Fibroblast of mammary gland (primary cell): ENCODE measurements at regions not wholly inside any gene's neighbourhood (a gene's known extent, or its start where the extent isn't known, plus 50 kb on each side); places are given as distances from the start of the nearest gene placed in this dataset.

Experiments
- DNase-seq: peaks from one replicate; pipeline ENCODE4 v3.0.0-alpha.2; 2010; ENCODE audit warnings: low read depth
- H3K4me3 ChIP-seq: 2 replicates; pipeline ENCODE4 v1.5.1; 2011; ENCODE audit warnings: low read depth, mild to moderate bottlenecking, low read length, moderate library complexity; ENCODE audit not compliant: control insufficient read depth
- TF ChIP-seq, protein P1 (sequence below): conservative IDR thresholded peaks from 2 replicates; pipeline ENCODE4 v1.5.1; 2011; ENCODE audit warnings: low read depth, low read length, inconsistent platforms; ENCODE audit not compliant: control insufficient read depth, insufficient read depth

DNA sequence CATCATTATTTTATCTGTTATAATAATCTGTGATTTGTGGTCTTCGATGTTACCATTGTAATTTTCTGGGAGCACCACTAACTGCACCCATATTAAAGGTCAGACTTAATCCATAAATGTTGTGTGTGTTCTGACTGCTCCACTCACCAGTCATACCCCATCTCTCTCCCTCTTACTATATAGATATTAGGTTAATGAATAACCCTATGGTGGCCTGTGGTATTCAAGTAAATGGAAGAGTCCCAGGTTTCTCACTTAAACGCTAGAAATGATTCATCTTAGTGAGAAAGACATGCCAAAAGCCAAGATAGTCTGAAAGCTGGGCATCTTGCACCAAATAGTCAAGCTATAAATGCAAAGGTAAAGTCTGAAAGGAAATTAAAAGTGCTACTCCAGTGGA, 1358.5 kb downstream of the ROBO2 start:
- TF ChIP-seq, protein P1, sequence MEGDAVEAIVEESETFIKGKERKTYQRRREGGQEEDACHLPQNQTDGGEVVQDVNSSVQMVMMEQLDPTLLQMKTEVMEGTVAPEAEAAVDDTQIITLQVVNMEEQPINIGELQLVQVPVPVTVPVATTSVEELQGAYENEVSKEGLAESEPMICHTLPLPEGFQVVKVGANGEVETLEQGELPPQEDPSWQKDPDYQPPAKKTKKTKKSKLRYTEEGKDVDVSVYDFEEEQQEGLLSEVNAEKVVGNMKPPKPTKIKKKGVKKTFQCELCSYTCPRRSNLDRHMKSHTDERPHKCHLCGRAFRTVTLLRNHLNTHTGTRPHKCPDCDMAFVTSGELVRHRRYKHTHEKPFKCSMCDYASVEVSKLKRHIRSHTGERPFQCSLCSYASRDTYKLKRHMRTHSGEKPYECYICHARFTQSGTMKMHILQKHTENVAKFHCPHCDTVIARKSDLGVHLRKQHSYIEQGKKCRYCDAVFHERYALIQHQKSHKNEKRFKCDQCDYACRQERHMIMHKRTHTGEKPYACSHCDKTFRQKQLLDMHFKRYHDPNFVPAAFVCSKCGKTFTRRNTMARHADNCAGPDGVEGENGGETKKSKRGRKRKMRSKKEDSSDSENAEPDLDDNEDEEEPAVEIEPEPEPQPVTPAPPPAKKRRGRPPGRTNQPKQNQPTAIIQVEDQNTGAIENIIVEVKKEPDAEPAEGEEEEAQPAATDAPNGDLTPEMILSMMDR, result no peak
- no peak for DNase-seq
- no peak overlapping the region for H3K4me3 ChIP-seq

DNA sequence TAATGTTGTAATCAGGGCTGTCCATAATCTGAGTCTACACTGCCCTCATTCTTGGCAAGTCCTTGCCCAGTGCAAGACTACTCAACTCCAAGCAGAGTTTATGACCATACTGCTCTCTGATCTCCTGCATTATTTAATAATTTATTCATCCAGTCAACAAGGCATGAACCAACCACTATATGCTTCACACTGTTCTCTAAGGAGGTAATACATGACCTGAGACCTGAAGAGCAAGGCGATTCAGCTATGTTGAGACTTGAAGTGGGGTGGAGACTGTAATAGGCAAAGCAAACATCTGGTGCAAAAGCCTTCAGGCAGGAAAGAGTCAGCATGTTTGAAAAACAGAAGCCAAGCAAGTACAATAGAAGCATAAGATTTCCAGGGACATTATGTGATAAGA, 1362.8 kb downstream of the ROBO2 start:
- H3K4me3 ChIP-seq, result no peak overlapping the region
- no peak for DNase-seq
- TF ChIP-seq, protein P1, result no peak

DNA sequence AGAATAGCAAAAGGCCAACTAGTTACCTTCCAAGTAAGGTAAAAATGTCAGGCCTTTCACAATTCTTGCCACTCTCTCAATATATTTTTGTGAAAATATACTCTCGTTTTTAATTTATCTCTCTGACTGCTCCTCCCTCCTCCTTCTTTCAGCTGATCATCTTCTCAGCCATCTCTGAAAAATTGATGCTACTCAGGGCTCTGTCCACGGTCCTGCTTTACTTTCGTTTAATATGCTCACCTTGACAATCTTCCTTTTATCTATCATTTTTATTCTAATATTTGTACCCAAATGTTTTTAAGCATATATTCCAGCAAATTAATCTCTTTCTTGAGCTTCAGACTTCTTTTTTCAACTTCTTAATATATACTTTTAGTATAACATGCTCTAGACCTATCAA, 1362.1 kb downstream of the ROBO1 start:
- TF ChIP-seq, protein P1, result no peak
- H3K4me3 ChIP-seq, result no peak overlapping the region
- DNase-seq, result no peak

DNA sequence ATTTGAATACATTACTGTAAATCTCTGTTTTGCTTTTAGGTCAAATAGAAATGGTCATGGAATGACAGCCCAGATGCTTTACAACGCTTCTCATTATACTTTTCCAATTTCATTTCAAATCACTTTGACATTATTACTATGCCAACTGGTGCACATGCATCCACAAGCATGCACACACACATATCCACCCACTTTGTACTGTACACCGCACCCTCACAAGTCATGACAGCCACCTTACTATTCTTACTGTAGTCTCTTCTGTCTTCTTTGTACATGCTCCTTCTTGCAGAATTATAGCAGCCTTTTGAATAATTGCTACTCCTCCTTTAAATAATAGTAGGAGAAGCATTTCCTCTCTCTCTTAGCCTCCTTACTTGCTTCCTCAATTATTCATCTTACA, 1361.4 kb downstream of the ROBO1 start:
- DNase-seq, result no peak
- H3K4me3 ChIP-seq, result no peak overlapping the region
- TF ChIP-seq, protein P1, result no peak

DNA sequence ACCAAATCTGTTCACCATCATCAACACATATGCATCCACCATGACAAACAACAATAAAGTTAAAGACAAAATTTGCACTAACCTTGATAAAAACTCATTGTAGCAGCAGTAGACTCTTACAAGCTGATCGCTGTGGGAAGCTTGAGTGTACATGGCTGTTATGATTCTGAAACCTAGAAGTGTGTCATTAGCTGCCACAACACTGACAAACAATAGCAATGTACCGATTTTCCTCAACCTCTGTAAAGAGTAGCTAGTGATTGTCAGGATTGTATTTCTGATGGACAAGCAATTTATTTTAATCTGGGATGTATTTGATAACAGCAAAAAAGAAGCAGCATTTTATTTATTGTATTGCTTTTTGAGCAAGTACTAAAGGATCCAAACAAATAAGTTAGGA, 1357.7 kb downstream of the ROBO1 start:
- DNase-seq, result no peak
- TF ChIP-seq, protein P1, result no peak
- H3K4me3 ChIP-seq, result no peak overlapping the region

DNA sequence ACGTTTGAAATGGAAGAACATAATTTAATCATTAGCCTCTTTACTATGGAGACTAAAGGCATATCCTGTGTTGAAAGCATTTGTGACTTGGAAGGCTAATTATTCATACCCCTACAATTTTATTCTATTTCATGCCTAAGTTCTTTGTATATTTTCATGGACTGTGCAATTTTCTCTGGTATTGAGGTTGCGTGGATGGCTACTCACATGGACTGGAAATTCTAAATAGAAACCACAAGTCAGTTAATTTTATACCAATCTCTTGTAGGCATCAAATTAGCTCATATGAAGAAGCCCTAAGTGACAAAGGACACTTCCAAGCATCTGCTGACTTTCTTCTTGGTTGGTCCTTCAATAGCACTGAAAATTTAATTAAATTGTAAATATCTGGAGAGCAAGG, 1353.5 kb downstream of the ROBO1 start:
- no peak overlapping the region for H3K4me3 ChIP-seq
- TF ChIP-seq, protein P1, result no peak

DNA sequence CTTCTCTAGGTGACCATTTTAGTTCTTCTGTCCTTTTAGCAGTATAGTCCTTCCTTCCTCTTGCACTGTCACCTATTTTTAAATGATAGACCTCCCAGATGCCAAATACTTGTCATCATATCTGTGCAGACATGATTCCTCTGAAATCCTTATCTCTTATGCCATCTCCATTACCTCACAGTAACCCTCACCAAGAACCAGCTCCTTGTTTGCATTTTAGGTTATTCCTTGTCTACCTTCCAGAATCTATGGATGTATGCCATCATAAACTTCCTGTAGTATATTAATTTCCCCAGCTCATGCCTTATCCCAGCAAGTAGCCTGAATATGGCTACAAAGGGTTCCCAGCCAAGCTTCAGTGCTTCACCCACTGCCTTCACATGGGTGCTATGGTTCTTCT, 1347.2 kb downstream of the ROBO1 start:
- no peak for DNase-seq
- TF ChIP-seq, protein P1, result no peak
- no peak overlapping the region for H3K4me3 ChIP-seq

More for the DNA sequence above, 1353.5 kb downstream of the ROBO1 start:
- DNase-seq, result no peak
